ENCODE measurements at regions not wholly inside any gene's neighbourhood (a gene's known extent, or its start where the extent isn't known, plus 50 kb on each side); places are given as distances from the start of the nearest gene placed in this dataset.
A peak's percentile ranks its signal among the peaks of the same experiment; 100 is the strongest.

DNA sequence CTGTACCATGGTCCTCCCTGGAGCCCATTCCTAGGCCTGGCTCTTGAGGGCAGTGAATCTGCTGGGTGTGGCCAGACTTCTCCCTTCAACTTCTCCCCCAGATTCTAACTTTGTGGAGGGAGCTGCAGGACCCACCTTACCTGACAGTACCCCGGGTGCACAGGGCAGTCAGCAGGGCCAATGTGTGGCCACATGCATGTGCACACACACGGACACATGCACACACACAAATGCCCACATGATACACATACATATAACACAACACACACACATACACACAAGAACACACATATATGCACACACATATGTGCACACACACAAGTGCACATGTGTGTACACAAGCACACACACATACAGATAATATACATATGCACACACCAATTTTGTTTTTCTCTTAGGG, 300.0 kb upstream of the HS6ST1 start:
- DNase-seq, result no peak

DNA sequence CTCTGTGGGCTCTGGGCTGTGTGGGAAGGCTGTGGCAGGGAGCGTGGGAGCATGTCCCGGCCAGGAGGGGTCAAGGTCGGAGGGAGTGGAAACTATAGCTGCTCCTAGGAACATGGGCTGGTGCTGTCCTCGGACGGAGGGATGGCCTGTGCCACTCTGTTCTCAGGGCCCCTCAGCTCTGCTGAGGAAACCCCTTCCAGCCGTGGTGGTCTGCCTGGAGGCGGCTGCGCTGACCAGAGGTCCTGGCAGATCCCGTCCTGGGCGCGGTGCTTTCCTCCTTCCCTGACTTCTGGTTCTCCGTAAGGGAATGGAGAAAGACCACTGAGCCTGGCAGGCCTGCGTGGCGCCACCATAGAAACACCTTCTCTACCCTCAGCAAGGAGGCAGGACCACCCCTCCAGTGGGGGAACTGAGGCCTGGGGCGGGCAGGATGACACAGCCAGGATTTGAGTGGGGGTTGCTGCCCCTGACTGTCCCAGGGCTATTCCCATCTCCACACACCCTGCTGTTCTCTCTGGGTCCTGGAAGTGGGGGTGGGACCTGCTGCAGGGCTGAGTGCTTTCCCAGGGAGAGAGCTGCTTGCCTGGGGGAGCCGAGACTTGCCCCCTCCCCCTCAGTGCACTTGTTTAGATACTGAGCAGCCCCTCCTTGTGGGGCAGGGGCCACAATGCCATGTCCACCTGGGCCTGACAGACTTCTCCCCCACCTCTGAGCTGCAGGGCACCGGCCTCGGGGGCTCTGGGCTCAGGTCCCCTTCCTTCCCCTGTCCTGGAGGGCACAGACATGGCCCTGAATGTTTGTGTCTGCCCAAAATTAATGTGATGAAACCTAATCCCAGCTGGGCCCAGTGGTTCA, 301.0 kb upstream of the HS6ST1 start:
- no peak for DNase-seq

DNA sequence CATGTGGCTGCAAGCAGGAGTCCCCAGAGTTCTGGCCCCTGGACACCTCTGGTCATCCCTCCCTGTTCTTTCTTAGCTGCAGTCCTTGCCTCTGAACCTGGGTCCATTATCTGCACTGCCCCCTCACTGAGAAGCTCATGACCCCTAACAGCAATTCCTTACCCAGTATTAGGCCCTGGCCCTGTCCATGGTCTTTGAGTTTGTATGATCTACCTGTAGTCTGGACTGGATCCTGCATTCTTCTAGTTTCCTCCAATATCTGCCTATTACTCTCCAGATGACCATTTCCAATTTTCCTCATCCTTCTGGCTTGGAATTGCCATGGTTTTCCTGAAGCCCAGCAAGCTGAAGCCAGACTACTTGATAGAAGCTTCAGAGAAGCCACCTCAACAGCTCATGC, 302.4 kb upstream of the HS6ST1 start:
- DNase-seq, result no peak

- DNase-seq, result peak; percentile 83 to 92
These were observed 303.7 kb upstream of the HS6ST1 start for GRCh38 chr2:128622371-128622770.

- no peak for DNase-seq
These were observed 304.4 kb upstream of the HS6ST1 start for GRCh38 chr2:128622955-128623620.

DNA sequence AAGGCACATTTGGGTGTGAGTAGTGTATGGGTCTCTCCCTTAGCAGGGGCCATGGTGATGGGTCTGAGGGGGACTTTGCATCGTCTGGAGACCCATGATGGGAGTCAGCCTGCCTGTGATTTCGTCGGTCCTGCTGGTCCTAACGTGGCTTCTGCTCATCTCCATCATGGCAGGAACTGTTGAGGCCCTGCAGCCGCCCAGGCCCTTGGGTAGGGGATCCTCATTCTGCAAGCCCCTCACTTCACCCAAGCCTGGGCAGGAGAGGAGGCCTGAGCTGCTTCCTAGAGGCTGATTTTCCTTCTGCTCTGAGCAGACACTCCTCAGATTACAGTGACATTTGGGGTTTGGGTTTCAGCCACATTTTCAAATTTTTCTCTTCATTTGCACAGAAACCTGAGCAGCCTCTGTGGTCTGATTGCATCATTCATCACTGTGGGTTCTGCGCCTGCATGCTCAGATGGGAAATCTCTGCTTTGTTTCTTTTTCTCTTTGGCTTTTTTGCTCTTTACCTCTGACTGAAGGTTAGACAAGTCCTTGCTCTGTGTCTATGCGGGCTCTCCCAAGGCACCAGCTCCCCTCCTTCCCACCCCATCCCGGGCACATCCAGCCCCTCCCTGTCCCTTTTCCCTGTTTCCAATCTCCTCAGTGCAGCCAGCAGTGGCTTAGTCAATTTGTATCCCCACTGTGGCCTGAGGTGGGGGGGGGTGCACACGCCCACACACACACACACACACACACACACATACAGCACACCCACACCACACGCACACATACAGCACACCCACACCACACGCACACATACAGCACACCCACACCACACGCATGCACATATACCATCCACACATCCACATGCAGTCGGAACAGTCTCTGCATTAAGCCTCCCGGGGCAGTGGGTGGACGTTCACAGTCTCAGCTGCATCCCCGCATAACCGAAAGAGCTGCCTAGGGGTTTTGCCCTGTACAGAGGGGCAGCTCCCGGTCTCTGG, 305.4 kb upstream of the HS6ST1 start:
- DNase-seq, result peak; percentile 10 to 14

DNA sequence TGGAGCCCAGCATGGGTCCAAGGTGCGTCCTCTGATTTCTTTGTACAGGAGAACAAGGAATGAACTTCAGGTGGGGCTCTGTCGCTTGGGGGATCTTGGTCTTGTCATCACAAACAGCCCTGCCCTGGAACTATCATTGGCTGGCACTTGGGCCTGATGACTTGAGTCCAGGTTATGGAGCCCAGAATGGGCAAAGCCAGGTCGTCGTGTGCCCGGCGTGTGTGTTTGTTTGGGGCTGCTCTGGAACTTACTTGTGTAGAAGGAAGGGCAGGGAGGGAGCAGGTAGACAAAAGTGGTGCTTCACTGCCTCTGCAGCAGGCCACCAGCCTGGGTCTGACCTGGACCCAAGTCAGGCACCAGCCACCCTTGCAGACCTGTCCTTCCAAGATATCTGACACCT, 306.3 kb upstream of the HS6ST1 start:
- DNase-seq, result no peak

DNA sequence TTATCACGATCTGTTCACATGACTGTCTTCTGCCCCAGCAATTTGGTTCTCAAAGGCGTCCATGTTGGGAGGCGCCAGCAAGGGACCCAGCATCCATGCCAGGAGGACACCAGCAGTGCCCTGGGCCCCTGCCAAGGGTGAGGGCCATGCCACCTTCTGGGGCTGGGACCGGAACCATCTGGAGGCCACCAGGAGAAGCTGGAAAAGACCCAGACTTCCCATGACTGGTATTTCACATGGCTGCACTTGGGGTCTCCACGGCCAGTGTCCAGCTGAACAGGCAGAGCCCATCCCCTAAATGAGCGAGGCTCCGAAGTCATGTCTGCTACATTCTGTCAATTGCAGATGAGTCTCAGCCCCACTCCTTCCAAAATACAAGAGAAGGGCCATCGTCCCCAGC, 306.8 kb upstream of the HS6ST1 start:
- DNase-seq, result no peak

GRCh38 chr2:128625963-128626759, 307.5 kb upstream of the HS6ST1 start:
- no peak for DNase-seq

- peak; percentile 11 to 15 for DNase-seq
These were observed 308.3 kb upstream of the HS6ST1 start for GRCh38 chr2:128626760-128627511.

DNA sequence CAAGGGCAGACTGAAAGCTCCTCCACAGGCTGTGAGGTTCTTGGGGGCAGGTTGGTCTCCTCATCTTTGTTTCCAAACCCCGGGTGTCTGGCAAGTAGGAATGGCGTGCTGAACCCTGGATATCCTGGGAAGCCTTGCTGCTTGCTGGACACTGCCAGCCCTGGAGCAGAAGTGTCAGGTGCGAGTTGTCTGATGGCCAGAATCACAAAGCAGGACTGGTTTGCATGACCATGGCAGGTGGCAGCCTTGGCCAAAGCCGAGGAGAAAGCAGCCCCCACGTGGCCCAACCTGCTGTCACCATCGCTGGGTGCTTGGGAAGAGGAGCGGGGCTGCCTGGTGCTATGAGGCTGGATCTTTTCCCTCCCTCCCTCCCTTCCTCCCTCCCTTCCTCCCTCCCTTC, 309.5 kb upstream of the HS6ST1 start:
- no peak for DNase-seq

- DNase-seq, result no peak
These were observed 310.3 kb upstream of the HS6ST1 start for GRCh38 chr2:128628996-128629395.

- no peak for DNase-seq
These were observed 312.5 kb upstream of the HS6ST1 start for GRCh38 chr2:128630974-128631697.

DNA sequence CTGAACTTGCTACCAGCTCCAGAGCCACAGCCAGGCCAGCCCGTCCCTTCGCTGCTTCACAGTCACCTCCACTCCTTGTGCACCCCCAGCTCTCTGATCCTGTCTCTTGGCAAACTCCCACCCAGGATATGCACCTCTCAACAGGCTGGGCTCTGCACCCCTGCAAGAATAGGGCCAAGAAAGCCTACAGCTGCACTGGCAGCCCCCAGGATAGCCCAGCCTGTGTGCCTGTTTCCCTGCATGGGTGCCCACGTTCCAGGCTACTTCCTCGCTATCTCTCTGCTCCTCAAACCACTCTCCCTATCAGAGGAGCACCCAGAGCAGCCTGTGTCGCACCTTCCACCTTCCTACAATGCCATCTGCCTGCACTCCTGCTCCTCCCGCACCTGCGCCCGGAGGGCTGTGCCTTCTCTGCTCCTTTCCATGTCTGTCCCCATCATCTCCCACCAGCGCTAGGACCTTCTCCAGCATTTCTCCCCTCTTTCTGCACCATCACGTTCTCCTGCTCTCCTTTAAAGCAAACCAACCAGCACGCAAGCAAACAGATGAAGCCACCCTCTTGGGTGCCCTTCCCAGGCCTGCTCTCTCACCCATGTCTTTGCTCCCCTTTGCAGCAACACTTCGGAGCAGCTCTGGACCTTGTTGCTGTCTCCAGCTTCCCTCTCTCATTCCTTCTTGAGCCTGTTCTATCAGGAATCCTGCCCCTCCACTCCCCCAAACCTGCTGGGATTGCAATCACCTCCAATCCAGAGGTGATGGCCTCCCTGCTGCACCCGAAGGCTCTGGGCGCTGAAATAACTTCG, 313.2 kb upstream of the HS6ST1 start:
- DNase-seq, result no peak

DNA sequence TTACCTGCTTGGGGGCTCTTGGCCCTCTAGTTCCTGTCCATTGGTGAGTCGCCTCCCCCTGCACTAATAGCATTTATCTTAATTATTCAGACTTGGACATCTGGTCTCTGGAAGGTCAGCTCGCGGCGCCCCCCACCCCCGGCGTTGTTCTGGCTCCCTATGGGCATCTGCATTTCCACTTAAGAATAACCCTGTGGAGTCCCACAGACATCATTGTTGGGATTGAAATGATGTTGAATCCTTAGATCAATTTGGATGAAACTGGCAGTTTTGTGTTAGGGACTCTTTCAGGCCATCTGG, 313.8 kb upstream of the HS6ST1 start:
- DNase-seq, result no peak

DNA sequence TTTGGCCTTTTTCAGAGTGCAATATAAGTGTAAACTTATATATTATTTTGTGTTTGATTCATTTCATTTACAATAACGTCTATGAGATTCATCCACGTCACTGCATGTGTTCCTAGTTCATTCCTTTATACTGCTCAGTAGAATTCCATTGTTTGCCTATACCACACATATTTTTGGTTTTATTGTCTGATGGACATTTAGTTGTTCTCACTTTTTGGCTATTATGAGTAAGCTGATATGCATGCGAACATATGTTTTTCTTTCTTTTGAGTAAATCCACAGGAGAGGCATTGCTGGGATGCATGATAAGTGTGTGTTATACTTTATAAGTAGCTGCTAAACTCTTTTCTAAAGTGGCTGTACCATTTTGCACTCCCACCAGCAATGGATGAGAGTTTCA, 314.8 kb upstream of the HS6ST1 start:
- DNase-seq, result no peak

DNA sequence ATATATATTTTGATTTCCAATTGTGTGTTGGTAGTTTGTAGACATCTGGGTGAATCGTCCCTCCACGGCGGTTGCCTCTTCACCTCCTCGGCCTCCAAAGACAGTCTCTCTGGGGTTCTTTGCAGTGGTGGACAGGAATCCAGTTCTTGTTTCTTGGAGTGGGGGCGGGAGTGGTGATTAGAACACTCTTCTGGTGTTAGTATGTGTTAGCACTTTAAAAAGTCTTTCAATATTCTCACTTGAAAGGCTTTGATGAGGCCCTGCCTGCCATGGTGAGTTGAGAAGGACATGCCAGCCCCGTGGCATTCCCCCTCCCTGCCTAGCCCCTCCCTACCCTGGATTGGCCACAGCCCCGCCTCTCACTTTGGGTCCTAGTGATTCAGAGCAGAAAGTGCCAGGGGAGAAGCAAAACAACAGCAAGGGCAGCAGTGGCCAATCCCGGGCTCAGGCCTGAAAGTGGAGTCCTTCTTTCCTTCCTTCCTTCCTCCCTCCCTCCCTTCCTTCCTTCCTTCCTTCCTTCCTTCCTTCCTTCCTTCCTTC, 316.8 kb upstream of the HS6ST1 start:
- no peak for DNase-seq

DNA sequence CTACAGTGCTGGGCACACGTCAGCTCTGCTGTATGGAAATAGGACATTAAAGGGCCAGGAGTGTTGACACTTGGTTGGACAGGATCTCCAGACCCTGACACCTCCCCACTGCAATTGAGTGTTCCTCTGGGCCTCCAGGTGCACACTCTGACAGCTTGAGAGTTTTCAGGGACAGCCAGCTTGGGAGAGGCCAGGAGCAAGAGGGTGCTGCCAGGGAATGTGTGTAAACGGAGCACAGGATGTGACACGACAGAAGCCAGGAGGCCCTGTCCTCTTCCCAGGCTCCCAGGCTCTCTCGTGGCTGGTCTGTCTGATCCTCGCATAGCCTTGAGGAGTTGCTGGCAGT, 318.1 kb upstream of the HS6ST1 start:
- no peak for DNase-seq

- DNase-seq, result no peak
These were observed 318.9 kb upstream of the HS6ST1 start for GRCh38 chr2:128637481-128638155.
